SW480 (cell line): ENCODE measurements at regions not wholly inside any gene's neighbourhood (a gene's known extent, or its start where the extent isn't known, plus 50 kb on each side); places are given as distances from the start of the nearest gene placed in this dataset.

Experiments
- DNase-seq: peaks from one replicate; pipeline ENCODE4 v3.0.0-alpha.2; 2016; ENCODE audit warnings: low spot score

DNA sequence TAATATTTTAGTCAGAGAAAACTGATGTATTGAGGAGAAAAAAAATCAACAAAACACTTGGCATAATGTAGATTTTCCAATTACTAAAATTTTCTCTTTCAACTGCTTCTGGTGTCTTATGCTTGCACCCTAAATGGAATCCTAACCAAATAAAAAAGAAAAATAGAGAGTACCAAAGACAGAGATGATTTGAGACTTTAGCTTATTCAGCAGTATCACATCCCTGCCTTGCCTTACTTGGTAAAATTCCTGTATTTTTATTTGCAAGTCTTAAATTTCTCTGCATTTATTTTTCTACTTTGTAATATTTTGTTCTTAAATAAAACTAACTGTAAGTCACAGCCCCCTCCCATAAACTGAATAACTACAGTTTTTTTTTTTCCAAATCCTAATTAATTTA lies 950.5 kb upstream of the INTU start:
- DNase-seq = no peak

GRCh38 chr4:126686491-126686890 lies 946.3 kb upstream of the INTU start:
- no peak for DNase-seq

DNA sequence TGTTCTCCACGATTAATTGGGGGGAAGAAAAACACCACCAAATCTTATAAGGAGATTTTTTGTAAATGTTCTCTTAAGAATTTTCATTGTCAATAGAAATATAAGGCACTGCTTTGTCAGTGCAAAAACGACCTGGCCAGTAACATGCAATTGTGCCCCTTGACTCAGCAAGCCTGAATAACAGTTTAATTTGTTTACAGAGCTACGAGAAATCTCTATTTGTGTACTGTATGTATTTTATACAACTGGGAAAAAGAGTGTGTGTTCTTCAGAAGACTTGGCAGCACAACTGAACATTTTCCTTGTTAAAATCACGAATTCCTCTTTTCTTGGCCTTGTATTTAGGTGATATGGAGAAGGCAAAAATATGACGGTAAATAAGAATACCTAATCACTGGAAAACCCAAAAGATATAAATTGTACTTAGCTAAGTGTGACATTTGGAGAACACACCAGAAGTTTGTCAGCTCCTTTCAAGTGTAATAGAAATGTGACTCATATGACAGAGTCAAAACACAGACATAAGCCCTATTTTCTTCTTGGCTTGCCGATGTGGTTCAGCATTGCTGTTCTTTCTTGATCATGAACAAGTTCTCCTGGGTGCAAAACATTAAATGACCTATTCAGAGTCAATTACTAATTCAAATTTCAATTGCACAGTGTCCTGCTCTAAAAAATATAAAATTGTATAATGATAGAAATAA lies 945.0 kb upstream of the INTU start:
- no peak for DNase-seq

- DNase-seq = no peak
Observed at GRCh38 chr4:126691797-126692196, 941.0 kb upstream of the INTU start.

GRCh38 chr4:126697748-126698147 lies 935.0 kb upstream of the INTU start:
- DNase-seq = no peak

DNA sequence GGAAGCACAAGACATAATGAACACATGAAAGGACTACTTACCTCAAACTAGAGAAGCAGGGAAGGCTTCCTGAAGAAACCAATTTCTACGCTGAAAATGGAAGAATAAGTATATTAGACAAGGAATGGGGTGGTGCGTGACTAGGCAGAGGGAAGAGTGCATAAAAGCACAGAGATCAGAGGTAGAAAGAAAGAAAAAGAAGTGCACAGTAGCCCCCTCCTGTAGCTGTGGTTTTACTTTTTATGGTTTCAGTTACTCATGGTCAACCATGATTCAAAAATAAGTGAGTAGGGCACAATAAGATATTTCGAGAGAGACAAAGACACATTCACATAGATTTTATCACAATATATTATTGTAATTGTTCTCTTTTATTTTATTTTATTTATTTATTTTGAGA lies 934.5 kb upstream of the INTU start:
- no peak for DNase-seq

GRCh38 chr4:126701756-126702155 lies 931.0 kb upstream of the INTU start:
- DNase-seq = no peak

DNA sequence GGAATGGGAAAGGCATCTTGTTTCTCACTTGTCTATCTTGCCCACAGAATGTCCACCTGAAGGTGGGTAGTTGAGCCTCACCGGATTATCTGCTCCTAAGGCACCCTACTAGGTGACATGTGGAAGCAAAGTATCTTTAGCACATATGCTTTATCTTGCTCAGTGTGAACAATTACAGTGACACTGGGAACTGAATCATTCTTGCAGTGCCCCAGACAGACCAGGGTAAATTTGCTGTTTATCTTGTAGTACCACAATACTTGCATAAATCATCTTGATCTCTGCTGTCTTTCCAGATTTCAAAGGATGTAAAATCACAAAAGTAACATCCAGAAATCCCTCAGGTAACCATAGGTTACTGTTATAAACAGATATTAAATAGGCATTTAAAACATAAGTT lies 930.0 kb upstream of the INTU start:
- no peak for DNase-seq

DNA sequence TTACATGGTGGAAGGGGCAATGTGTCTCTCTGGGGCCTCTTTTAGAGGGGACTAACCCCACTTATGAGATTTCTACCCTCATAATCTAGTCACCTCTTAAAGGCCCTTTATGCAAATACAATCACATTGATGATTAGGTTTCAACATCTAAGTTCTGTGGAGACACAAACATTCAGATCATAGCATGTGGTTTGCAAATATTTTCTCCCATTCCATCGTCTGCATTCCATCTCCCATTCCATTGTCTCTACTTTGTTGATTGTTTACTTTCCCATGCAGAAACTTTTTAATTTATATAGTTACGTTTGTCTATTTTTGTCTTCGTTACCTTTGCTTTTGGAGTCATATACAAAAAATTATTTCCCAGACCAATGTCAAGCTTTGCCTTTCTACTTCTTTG lies 927.5 kb upstream of the INTU start:
- DNase-seq = no peak

DNA sequence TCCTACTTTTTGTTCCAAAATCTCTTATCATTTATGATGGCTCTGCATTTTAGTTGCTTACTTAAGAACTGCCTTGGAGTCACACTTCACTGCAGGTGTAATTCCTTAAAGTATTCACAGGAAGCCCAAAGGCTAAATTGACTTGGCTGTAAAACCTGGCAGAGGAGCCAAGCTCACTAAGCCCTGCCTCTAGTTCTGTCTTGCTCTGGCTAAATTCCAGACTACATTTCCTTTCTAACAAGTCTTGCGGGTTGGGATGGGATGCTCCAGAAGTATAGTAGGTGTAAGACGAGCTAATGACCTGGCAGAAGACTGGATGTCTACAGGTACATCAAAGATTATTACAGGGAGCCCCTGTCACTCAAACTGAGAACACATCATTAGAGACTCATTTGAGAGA lies 924.0 kb upstream of the INTU start:
- DNase-seq = no peak

GRCh38 chr4:126710935-126711334 lies 921.8 kb upstream of the INTU start:
- DNase-seq = no peak

GRCh38 chr4:126715067-126715466 lies 917.7 kb upstream of the INTU start:
- DNase-seq = no peak

DNA sequence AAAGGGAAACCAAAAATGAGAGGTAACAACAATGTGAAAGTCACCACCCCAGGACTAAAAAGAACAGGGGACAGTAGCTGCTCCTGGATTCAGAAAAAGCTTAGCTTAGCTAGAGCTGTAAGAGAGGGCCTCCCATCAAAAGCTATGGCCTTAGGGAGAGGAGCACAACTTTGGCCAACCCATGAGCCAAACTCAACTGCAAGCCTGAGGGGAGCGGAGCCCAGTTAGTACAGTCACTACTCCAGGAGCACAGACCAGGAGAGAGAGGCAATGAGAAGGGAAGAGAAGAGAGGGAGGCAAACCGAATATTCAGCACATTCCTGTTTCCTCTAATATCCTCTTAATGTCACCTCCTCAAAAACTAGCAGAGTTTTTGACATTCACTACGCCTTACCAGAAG lies 917.1 kb upstream of the INTU start:
- DNase-seq = no peak

GRCh38 chr4:126718136-126718535 lies 914.6 kb upstream of the INTU start:
- DNase-seq = no peak

GRCh38 chr4:126719852-126720251 lies 912.9 kb upstream of the INTU start:
- DNase-seq = no peak

- no peak for DNase-seq
Observed at GRCh38 chr4:126725906-126726305, 906.9 kb upstream of the INTU start.

DNA sequence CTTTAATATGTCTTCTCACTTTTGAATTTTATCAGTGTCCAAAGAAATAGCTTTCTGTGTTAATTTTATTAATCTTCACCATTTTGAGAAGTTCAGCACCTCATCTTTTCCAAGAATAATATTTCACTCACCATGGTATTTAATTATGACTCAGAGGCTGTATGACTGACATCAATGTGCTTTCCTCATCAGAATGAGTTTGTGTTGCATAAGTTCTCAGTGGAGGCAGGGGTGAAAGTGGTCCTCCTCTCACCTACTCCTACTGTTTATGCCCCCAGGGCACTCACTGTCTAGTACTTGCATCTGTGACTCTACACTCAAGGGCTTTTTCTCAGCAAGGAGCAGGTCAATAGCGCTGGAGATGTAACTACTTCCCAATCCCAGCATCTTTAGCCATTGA lies 905.3 kb upstream of the INTU start:
- DNase-seq = no peak

- DNase-seq = no peak
Observed at GRCh38 chr4:126731062-126731461, 901.7 kb upstream of the INTU start.

GRCh38 chr4:126733301-126733700 lies 899.5 kb upstream of the INTU start:
- no peak for DNase-seq

DNA sequence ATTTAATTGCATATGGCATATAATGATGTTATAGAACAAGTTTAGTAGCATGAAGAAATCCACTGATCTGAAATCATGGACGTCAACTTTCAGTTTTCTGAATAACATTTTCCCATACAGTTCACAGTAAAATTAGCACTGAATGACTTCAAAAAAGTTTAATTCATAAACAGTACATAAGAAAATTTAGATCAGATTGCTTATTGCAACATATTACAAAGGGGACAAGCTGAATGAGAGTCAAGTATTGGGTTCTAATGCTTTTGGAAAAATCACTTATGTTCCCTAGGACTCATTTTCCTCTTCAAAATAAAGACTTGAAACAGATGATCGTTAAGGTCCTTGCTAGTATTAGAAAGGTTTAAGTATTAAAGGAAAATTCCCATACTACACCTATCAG lies 898.3 kb upstream of the INTU start:
- DNase-seq = no peak

DNA sequence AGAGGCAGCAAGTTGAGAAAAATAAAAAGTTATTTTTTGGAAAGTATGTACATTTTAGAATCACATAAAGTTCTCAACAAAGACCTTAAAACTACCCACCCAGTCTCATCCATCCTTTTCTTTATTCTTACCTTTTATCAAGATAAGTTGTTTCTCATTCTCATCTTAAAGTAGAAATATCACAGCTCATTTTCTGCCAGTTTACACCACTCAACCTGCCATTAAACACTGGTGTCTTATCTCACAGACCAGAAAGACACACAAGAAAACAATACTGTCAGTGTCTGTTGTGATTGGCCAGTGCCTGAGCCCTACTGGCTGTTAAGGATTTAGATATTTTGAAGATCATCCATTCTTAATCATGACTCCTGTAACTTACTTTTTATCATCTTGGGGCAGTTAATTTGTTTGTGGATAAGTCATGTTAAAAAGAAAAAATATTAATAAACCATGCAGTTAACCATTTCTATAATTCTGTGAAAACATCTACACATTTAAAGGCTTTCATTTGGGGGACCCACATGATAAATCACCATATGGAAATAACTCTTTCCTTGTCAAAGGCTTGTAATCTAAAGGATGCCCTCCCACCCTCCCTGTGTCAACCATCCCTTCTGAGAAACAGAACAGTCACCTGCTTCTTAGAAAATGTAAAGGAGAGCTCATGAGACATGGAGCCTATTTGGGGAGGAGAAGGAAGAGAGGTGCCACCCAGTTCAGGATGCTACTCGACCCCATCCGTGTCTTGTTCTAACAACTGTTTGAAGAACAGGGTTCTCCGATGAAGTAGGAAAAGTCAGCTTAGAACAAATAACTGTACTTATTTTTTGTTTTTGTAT lies 897.2 kb upstream of the INTU start:
- DNase-seq = no peak

GRCh38 chr4:126736133-126736518 lies 896.6 kb upstream of the INTU start:
- DNase-seq = no peak

GRCh38 chr4:126737899-126738526 lies 894.7 kb upstream of the INTU start:
- no peak for DNase-seq
